T-helper 1 cell (primary cell): ENCODE measurements at regions not wholly inside any gene's neighbourhood (a gene's known extent, or its start where the extent isn't known, plus 50 kb on each side); places are given as distances from the start of the nearest gene placed in this dataset.
"Not testable (repeated sequence)": the region's sequence is repeated elsewhere in the genome, so short reads cannot be mapped to it uniquely, and the experiment has no call there.

ENCODE experiments used
- DNase-seq, 5 donors: peaks; one replicate each; pipeline ENCODE4 v3.0.0-alpha.2; 2012 to 2020

DNA sequence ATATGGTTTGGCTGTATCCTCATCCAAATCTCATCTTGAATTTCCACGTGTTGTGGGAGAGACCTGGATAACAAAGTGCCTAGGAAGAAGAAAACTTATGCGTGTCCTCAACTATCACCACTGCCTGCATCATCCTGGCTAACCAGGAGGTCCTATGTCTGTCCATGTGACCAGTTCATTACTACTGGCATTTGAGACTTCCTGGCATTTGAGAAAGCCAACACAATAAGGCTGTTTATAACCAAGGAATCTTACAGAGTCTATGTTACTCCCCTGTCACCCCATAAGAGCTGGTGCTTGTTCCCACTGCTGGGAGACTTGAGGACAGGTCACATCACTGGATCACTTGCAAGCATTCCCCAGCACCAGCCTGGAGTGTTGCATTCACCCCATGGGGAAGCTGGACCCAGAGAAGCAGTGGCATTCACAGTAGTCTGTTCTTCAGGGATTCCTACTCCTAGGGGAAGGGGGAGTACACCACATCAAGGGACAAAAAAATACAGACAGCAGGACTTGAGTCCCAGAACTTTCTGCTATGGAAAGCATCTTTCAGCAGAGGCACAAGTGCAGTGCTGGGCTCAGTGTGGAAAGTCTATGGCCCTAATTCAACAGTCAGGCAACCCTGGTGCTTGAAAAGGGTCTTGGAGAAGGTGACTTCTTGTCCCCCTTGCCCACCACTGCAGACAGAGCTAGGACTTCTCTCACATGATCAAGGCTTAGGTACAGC lies 717.1 kb downstream of the SEMA5A start:
- DNase-seq = no peak

DNA sequence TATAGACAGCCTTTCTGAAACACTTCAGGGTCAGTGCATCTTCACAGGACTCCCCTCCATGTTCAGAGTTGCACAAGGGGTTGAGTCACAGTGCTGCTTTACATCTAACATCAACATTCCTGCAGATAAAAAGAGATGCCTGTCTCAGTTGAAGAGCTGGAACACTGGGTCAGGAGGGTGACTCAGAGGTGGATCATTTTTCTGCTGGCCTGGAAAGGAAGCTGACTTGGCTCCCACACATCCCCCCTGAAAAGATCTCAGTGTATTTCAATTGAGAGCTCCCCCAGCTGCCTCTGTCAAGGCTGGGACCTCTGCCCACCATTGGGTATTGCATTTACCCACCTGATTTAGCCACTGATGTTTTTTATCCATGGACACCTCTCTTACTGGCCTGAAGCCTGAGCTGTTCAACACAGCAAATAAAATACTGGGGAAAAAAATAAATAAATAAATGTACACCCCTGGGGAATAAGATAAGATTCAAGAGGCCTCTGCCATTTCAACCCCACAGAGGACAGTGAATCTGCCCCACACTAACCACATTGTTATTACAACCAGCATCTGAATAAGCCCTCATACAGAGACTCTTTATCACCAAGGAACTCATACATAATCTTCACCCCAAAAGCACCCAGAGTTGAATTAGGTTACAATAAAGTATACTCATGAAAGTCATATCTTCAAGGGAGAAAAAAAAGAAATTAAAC lies 716.4 kb downstream of the SEMA5A start:
- DNase-seq = no peak

DNA sequence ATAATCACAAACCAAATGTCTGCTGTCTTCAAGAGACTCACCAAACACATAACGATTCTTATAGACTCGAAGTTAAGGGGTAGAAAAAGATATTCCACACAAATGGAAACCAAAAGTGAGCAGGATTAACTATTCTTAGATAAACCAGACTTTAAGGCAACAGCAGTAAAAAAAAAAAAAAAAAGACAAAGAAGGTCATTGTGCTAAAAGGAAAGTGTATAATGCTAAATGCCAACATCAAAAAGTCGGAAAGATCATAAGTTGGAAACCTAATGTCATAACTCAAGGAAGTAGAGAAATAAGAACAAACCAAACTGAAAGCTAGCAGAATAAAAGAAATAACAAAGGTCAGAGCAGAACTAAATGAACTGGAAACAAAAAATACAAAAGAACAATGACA lies 714.6 kb downstream of the SEMA5A start:
- no peak for DNase-seq

DNA sequence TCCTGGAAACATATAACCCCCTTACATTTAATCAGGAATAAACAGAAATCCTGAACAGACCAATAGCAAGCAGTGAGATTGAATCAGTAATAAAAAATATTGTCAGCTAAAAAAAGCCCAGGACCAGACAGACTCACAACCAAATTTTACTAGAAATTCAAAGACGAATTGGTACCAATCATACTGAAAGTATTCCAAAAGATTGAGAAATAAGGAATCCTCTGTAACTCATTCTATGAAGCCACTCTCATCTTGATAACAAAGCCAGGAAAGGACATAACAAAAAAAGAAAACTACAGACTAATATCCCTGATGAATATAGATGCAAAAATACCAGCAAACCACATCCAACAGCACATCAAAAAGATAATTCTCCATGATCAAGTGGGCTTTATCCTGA lies 714.0 kb downstream of the SEMA5A start:
- no peak for DNase-seq

DNA sequence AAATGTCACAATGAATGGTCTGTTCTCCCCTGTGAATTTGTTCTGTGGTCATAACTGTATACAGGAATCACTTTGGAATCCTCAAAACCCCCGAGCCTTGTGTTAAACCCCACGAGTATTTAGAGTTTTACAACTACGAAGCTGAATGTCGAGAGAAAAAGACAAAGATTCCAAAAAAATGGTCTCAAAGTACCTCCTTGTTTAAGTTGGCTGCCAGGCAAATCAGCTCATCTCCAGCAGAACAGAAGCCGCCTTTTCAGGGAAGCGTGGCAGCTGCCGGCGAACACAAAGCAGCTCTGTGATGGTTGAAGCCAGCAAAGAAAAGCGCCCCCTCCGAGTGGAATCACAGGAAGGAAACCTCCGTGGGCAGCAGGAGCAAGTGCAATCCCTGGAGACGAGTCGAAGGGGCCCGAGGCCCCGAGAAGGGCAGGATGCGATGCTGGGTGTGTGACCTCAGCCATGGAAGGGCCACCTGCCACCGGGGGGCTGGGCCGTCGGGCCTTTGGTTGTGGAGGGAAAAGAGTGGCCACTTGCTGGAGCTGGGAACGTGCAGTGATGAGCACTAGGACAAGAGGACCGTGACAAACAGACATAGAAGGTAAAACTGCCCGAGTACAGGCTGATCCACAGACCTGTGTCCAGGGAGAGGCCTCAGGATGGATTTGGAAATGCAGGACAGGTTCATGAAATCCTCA lies 706.4 kb downstream of the SEMA5A start:
- DNase-seq = no peak

DNA sequence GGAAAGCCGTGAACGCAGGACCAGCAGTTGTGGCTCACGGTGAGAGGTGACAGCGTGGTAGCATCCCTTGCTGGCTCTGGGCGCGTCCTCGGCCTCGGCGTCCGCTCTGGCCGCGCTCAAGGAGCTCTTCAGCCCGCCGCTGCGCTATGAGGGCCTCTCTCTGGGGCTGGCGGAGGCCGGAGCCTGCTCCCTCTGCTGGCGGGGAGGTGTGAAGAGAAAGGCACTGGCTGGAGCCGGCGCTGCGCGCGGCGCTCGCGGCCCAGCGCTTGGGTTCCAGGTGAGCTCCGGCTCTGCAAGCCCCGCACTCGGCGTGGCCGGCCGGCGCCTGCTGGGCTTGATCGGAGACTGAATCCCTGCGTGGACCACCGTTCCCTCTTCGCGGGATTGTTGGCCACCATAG lies 705.6 kb downstream of the SEMA5A start:
- DNase-seq = no peak

DNA sequence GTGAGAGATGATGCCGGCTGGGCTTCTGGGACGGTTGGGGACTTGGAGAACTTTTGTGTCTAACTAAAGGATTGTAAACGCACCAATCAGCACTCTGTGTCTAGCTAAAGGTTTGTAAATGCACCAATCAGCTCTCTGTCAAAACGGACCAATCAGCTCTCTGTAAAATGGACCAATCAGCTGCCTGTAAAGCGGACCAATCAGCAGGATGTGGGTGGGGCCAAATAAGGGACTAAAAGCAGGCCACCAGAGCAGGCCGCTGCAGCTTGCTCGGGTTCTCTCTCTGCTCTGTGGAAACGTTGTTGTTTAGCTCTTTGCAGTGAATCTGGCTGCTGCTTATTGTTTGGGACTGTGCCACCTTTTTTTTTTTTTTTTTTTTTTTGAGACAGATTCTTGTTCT lies 705.1 kb downstream of the SEMA5A start:
- not testable (repeated sequence) for DNase-seq

DNA sequence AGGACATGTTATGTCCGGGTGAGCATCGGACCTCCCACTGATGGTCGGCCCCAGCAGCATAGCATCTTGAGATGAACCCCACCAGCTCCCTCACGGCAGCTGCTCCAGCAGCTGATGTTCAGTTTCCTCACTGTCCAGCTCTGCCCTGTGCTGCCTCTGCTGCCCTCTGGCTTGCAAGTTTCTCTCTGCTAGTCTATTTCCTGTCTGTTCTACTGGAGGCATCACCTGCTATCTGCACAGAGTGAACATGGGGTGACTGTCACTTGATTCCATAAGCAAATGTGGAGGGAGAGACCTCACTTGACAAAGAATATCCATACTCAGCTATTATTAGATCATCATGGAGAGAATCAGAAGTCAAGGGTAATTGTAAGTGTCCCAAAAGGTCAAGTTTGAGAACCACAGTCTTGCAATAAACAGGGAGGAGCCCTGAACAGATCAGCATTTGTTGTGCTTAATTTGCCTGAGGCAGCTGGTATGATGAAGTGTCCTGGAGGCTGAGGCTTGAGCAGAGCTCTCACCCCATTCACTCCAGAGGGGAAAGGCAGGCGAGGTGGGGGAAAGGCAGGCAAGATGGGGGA lies 702.8 kb downstream of the SEMA5A start:
- no peak for DNase-seq

DNA sequence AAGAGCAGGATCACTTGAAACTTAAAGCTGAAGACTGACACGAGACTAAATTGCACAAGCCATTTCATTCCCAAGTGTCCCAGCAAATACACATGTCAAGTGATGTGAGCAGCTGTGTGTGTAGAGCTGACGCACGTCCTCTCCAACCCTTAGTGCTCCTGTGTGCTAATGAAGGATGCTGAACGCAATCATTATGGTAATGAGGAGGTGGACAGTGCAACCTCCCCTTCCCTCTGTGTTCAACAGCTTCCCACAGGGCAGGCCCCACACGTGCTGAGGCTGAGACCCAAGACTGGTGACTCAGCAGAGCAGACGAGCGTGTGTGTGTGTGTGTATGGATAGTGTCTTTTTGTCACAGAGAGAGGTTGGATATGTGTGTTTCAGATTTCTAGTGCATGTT lies 702.1 kb downstream of the SEMA5A start:
- no peak for DNase-seq

DNA sequence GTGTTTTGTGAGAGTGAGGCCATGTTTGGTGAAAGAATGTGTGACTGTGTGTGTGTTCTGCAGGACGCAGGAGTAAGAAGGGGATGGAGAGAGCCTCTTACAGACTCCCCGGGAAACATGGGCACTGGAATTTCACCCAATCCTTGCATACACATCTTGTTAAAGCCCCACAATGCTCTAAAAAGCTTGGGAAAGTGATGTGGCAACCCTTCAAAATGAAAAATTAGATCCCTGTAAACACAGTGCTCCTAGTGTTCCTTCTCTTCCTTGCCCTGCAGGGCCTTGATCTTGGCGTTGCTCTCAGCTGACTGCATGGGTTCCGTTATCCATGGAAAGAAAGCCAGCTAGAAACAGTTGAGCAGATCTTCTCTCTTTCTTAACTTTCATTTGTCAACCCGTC lies 701.7 kb downstream of the SEMA5A start:
- no peak for DNase-seq

DNA sequence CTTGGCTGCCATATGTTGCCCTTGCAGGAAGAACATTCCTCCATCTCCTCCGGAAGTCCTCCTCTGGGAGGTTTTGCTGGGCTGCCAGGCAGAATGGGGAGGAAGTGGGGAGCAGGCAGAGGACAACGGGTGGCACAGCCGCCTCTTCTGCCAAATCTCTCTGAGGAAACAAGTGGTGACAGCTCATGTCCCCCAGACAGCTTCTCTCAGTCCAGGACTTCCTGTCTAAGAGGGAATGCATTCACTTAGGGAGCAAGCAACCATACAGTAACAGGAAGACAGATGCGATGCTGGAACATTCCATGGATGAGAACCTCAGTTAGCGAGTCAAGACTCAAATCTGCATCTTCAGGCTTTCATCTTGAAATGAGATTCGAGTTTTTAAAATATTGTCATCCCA lies 701.0 kb downstream of the SEMA5A start:
- DNase-seq = no peak

DNA sequence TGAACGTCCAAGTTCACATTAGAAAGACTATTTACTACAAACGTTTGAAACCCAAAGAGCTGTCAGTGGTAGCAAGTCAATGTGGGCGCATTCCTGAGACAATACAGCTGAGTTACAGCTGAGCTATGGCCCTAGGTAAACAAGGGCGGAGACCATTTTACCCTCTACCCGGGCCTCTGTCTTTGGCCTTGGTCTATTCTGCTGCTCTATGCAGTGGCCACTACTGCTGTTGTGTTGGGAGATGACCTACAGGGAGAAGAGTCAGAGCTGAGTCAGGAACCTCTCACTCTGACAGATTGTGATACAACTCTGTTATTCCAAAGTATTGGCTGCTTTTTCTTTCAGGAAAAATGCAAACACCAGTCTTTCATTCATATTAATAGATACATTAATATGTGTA lies 700.6 kb downstream of the SEMA5A start:
- DNase-seq = no peak

DNA sequence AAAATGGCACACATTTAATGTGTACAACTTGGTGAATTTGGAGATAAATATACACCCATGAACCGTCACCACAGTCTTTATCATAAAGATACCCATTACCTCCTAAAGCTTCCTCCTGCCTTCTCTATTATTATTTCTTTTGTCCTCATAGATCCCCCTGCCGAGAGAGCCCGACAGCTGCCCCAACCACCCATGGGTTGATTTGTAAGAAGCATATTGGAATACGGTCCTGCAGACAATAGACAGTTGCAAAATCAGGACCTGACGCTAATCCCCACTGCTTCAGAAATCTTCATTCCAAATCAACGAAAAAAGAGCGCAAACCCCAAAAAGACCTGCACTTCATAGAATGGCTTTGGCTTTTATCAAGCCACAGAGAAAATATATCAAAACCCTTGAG lies 697.5 kb downstream of the SEMA5A start:
- no peak for DNase-seq

DNA sequence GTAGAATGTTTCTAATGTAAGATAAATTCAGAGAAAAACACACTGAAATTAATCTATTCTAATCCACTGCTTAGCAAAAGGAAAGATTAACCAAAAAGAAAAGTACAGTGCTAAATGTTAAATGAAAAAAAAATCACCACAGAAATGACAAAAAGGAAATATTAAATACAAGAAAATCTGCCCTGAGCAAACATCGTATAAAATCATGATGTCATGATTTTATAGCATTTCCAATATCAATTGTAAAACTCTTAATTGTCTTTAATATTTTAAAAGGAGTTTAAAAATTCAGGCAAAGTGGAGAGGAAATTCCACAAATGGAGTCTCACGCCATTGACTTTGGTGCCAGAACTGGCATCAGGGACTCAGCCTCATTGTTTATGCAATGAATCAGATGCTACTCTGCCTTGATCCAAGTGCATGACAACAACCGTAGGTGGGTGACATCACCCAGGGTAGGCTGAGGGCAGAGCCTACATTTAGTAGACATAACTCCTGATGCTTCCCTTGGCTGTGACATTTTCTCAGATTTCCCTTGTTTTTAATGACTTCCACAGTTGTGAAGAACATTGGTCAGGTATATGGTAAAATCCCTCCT lies 696.8 kb downstream of the SEMA5A start:
- DNase-seq = no peak

DNA sequence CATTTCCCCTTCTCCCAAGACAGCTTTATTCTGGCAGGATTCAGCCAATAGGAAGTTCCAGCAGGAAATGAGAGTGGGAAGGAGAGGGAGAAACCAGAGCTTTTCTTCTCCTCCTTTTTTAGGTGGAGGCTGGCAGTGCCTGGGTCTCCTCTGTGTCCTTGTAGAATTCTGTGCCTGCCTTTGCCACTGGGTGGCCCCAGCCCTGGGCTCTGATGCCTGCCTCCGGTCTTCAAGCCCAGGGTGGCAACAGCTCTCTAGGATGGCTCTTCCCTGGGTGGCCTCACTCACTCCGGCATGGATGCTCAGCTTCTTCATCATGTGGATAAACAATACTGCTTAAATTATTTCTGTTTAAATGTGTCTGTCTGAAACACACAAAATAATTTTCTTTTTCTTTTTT lies 694.8 kb downstream of the SEMA5A start:
- no peak for DNase-seq

DNA sequence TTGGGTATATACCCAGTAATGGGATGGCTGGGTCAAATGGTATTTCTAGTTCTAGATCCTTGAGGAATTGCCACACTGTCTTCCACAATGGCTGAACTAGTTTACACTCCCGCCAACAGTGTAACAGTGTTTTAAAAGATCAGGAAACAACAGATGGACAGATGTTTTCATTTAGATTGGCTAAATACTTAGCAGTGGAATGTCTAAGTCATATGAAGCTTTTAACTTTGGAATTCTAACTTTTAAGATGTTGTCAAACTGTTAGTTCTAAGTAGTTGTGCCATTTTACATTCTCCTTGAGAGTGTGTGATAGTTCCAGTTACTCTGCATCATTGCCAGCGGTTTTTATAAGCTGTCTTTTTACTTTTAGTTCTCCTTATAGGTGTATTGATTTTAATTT lies 688.8 kb downstream of the SEMA5A start:
- no peak for DNase-seq

DNA sequence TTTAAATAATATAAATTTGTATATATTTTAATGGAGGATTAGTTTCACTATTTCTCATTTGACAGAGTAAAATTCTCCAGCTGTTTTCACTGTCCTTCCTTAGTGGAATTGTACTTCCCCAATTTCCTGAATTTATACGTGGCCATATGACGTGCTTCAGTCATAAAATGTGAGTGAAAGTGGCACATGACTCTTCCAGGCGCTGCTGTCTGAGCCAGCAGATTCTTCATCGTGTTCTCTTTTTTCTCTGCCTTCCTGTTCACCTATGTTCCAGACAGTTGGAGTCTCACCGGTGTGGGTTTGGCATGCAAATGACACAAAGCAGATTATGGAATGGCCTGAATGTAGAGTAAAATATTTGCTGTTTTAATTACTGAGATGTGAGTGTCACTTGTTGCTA lies 684.1 kb downstream of the SEMA5A start:
- DNase-seq = no peak

DNA sequence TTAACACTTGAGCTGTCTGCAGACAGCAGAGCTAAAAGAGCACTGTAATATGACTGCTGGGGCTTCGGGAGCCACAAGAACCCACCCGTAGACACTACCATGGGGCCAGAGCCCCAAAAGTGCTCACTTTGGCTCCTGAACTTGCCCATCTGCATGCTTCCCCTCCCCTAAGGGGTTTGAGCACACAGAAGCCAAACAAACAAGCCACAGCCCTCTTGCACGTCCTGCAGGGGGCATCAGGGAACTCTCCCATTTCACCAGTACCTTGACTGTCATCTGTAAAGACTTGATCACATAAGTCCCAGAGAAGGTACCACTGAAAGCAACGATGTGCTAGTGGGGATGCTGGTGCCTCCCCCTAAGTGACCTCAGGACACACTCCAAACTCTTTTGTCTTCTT lies 681.8 kb downstream of the SEMA5A start:
- no peak for DNase-seq

DNA sequence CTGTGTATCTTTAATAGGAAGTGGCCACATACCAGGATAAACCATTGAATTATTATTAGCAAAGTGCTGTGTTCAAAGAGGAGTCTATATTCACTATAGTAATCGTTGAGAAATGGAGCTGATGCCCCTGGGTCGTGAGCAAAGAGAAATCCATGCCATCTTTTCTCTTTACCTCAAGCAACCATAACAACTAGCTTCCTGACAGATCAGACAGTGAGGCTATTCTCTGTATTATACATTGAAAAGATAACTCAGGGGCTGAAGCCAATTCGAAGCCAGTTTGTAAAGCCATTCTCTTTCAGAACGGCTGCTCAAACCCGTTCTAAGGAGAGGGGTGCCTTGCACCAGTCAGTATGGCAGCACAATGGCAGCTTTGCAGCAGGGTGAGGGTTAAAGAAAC lies 680.6 kb downstream of the SEMA5A start:
- DNase-seq = no peak

DNA sequence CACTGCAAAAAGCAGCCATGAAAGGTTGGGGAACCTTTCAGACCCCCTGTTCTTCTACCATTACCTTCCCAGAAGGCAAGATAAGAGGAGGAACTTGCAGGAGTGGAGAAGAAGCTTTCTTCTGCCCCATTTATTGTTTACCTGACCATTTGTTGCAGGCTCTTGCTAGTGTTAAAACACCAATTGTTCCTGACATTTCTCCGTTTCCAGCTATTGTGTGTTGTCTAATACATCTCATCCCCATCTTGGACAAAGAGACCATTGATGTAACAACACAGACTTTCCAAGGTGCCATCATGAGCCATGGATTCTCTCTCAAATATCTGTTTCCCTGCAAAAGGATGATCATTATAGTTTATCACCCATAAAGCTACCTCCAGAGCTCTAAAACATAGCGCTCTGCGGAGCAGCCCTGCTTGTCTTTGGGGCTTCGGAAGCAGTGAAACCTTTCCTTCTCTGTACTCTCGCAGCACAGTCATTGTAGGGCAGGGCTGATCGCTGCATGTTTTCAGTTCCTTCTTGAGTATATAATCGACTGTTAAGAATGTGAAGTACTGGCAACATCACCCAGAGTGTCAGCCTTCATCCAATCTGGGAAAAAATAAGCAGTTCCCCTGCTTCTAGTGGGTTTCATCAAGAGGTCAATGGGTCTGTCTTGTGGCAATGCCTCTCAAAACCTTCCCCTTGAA lies 680.0 kb downstream of the SEMA5A start:
- no peak for DNase-seq

DNA sequence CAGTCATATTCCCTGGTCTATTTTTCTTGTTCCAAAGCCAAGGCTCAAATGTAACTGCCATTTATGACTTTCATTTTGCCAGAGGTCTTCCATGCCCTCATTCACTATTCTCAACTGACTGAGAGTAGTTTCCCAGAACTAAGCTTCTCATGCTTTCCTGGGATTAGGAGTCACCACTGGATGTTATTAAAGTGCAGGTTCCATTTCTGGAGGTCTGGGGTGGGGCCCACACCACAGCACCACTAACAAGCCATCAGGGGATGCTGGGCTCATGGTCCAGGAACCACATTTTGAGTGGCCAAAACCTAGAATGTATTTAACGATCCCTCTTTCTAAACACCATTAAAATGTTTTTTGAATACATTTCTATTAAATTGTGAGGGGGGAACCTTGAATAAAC lies 677.6 kb downstream of the SEMA5A start:
- no peak for DNase-seq

DNA sequence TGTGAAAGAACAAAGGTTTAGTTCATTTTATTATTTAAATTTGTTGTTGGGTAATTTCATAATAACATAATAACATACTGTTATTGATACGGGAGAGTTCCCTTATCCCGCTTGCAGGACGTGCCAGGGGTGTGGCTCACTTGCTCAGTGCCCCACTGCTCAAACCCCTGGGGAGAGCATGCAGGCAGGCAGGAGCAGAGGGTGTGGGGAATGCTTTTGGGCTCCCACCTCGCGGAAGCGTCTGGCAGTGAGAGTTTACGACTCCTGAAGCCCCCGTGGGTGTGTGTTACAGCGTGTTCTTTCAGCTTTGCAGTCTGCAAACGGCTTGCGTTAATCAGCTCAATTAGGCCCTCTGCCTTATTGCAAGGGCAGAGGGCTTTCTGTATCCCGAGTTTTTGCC lies 675.9 kb downstream of the SEMA5A start:
- DNase-seq = no peak
